ENCODE measurements at regions not wholly inside any gene's neighbourhood (a gene's known extent, or its start where the extent isn't known, plus 50 kb on each side); places are given as distances from the start of the nearest gene placed in this dataset.

DNA sequence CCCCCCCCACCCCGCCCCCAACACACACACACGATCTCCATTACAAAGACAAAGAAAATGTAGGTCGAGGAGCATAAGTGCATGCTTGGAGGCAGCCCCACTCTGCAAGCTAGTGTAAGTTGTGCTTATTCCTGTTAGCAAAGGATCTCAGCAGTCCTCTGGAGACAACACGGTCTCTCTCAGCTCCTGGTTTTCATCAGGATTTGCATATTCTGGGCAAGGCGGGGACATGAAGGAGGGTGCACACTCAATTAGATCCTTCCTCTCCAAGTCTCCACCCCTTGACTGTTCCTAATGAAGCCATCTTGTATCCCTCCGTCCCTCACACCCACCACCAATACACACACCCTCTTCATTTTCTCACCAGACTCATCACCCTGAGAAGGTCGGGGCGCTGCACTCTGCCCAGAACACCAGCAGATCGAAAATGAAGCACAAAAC, 63.8 kb downstream of the MRPL46 start:
- H3K36me3 ChIP-seq (ENCODE audit: control insufficient read depth in 3 of 3, insufficient read depth in 3 of 3, low read length in 3 of 3): no peaks in the 10 kb centered on the region
- H3K4me3 ChIP-seq (ENCODE audit: low read length in 3 of 3): no peak overlapping the region
- peaks cover 8 to 15% (median 9%) of the 10 kb centered on the region in 3 donors for H3K4me1 ChIP-seq (ENCODE audit: control insufficient read depth in 3 of 3, insufficient read depth in 3 of 3, low read length in 3 of 3)
- H3K27ac ChIP-seq (ENCODE audit: low read depth, low read length): no peak overlapping the region
- H3K9ac ChIP-seq (ENCODE audit: low read depth in 1 of 3, low read length in 3 of 3): no peak overlapping the region
- no peaks in the 10 kb centered on the region for H3K9me3 ChIP-seq (ENCODE audit: control insufficient read depth in 3 of 3, low read length in 3 of 3)
- H3K27me3 ChIP-seq (ENCODE audit: control insufficient read depth in 3 of 3, insufficient read depth in 3 of 3, low read length in 3 of 3): no peaks in the 10 kb centered on the region

DNA sequence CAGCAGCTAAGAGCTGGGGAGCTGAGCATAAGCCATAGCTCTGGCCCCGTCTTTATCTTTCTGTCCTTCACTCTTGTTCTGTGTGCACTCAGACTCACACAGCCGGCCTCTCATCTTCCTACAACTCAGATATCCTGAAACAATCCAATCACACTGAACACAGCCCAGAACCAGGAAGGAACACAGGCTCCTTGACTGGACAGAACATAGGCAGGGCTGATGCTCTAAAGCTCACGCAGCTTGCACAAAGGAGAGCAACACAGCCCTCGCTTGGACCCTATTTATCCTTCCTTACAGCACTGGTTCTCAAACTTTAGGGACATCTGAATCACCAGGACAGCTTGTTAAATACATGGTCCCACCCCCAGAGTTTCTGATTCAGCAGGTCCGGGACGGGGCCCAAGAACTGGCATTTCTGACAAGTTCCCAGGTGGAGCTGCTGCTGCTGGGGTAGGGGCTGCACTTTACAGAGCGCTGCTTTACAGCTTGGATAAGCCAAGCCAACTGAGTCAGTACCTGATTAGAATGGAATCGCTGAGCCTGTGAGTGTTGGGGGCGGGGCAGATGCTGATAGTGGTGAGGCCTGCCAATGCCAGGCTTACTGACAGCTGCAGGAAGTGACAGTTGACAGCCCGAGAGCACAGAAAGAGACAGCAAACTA, 65.1 kb downstream of the MRPL46 start:
- H3K4me3 ChIP-seq (ENCODE audit: low read length in 3 of 3): no peak overlapping the region
- H3K27ac ChIP-seq (ENCODE audit: low read depth, low read length): no peak overlapping the region
- H3K9ac ChIP-seq (ENCODE audit: low read depth in 1 of 3, low read length in 3 of 3): no peak overlapping the region
- H3K36me3 ChIP-seq (ENCODE audit: control insufficient read depth in 3 of 3, insufficient read depth in 3 of 3, low read length in 3 of 3): no peaks in the 10 kb centered on the region
- peaks cover 8 to 15% (median 9%) of the 10 kb centered on the region in 3 donors for H3K4me1 ChIP-seq (ENCODE audit: control insufficient read depth in 3 of 3, insufficient read depth in 3 of 3, low read length in 3 of 3)
- no peaks in the 10 kb centered on the region for H3K9me3 ChIP-seq (ENCODE audit: control insufficient read depth in 3 of 3, low read length in 3 of 3)
- no peaks in the 10 kb centered on the region for H3K27me3 ChIP-seq (ENCODE audit: control insufficient read depth in 3 of 3, insufficient read depth in 3 of 3, low read length in 3 of 3)

DNA sequence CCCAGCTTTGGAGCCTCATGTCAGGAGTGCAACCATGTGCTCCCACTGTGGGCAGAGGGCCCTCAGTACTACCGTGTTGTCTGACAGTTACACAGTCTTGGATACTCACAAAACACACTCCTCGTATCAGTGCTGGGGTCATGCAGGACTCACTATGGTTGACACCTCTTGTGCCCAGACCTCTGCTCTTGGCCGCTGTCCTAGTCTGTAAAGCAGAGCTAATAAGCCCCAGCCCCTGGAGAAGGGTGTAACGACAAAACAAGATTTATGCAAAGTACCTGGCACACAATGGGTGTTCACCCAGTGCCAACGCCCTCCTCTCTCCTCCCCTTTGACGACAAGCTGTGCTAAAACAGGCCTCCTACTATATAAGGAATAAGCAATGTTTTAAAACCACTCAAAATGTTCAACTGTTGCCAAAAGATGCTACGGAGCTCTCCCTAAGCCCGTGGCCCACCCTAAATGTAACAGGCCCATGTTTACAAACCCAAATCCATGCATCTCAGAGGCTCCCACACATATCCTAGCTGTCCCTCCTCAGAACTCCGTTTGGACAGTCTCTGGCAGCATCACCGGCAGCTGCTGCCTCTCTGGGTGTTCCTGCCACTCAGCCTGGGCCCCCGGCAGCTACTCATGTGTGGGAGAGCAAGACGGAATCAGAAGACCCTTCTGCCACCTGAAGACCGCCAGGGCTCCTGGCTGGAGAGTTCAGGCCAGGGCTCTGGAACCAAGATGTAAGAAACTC, 65.8 kb downstream of the MRPL46 start:
- Histone ChIP-seq H3K36me3 (ENCODE audit: control insufficient read depth in 3 of 3, insufficient read depth in 3 of 3, low read length in 3 of 3) (no peaks in the 10 kb centered on the region), H3K27me3 (ENCODE audit: control insufficient read depth in 3 of 3, insufficient read depth in 3 of 3, low read length in 3 of 3) (no peaks in the 10 kb centered on the region), H3K9ac (ENCODE audit: low read depth in 1 of 3, low read length in 3 of 3) (no peak overlapping the region), H3K9me3 (ENCODE audit: control insufficient read depth in 3 of 3, low read length in 3 of 3) (no peaks in the 10 kb centered on the region), H3K4me1 (ENCODE audit: control insufficient read depth in 3 of 3, insufficient read depth in 3 of 3, low read length in 3 of 3) (peaks cover 8 to 15% (median 9%) of the 10 kb centered on the region in 3 donors), H3K27ac (ENCODE audit: low read depth, low read length) (no peak overlapping the region), H3K4me3 (ENCODE audit: low read length in 3 of 3) (no peak overlapping the region)

DNA sequence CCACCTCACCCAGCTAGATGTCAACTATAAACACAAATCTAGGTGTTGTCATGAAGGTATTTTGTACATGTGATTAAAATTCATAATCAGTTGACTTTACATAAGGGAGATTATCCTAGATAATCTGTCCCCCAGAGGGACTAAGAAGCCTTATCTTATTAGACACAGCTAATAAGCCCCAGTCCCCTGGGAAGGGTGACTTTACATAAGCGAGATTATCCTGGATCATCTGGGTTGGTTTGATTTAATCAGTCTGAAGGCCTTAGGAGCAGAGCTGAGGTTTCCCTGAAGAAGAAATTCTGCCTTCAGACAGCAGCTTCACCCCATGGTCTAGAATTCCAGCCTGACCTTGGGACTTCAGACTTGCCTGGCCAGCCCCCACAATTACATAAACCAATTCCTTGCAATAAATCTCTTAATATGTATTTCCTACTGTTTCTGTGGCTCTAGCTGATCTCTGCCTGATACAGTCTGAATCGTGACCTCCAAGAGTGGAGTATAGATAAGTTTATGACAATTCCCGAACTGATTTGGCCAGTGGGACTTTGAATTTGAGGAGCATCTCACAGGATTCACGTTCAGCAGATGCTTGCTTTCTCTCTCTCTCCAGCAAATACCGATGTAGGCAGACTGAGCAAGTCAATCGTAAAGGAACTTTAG, 66.5 kb downstream of the MRPL46 start:
- Histone ChIP-seq H3K4me3 (ENCODE audit: low read length in 3 of 3) (no peak overlapping the region), H3K36me3 (ENCODE audit: control insufficient read depth in 3 of 3, insufficient read depth in 3 of 3, low read length in 3 of 3) (no peaks in the 10 kb centered on the region), H3K27me3 (ENCODE audit: control insufficient read depth in 3 of 3, insufficient read depth in 3 of 3, low read length in 3 of 3) (no peaks in the 10 kb centered on the region), H3K9ac (ENCODE audit: low read depth in 1 of 3, low read length in 3 of 3) (no peak overlapping the region), H3K9me3 (ENCODE audit: control insufficient read depth in 3 of 3, low read length in 3 of 3) (no peaks in the 10 kb centered on the region), H3K4me1 (ENCODE audit: control insufficient read depth in 3 of 3, insufficient read depth in 3 of 3, low read length in 3 of 3) (peaks cover 8 to 15% (median 9%) of the 10 kb centered on the region in 3 donors), H3K27ac (ENCODE audit: low read depth, low read length) (no peak overlapping the region)

- no peaks in the 10 kb centered on the region for H3K9me3 ChIP-seq (ENCODE audit: control insufficient read depth in 3 of 3, low read length in 3 of 3)
- H3K4me1 ChIP-seq (ENCODE audit: control insufficient read depth in 3 of 3, insufficient read depth in 3 of 3, low read length in 3 of 3): peaks cover 8 to 15% (median 9%) of the 10 kb centered on the region in 3 donors
- no peaks in the 10 kb centered on the region for H3K27me3 ChIP-seq (ENCODE audit: control insufficient read depth in 3 of 3, insufficient read depth in 3 of 3, low read length in 3 of 3)
- H3K27ac ChIP-seq (ENCODE audit: low read depth, low read length): no peak overlapping the region
- no peak overlapping the region for H3K9ac ChIP-seq (ENCODE audit: low read depth in 1 of 3, low read length in 3 of 3)
- no peak overlapping the region for H3K4me3 ChIP-seq (ENCODE audit: low read length in 3 of 3)
- no peaks in the 10 kb centered on the region for H3K36me3 ChIP-seq (ENCODE audit: control insufficient read depth in 3 of 3, insufficient read depth in 3 of 3, low read length in 3 of 3)
Measured at GRCh38 chr15:88400084-88400483, 67.1 kb downstream of the MRPL46 start.

- H3K27me3 ChIP-seq (ENCODE audit: control insufficient read depth in 3 of 3, insufficient read depth in 3 of 3, low read length in 3 of 3): no peaks in the 10 kb centered on the region
- no peaks in the 10 kb centered on the region for H3K9me3 ChIP-seq (ENCODE audit: control insufficient read depth in 3 of 3, low read length in 3 of 3)
- no peak overlapping the region for H3K4me3 ChIP-seq (ENCODE audit: low read length in 3 of 3)
- peaks cover 8 to 15% (median 9%) of the 10 kb centered on the region in 3 donors for H3K4me1 ChIP-seq (ENCODE audit: control insufficient read depth in 3 of 3, insufficient read depth in 3 of 3, low read length in 3 of 3)
- H3K9ac ChIP-seq (ENCODE audit: low read depth in 1 of 3, low read length in 3 of 3): no peak overlapping the region
- no peaks in the 10 kb centered on the region for H3K36me3 ChIP-seq (ENCODE audit: control insufficient read depth in 3 of 3, insufficient read depth in 3 of 3, low read length in 3 of 3)
- H3K27ac ChIP-seq (ENCODE audit: low read depth, low read length): no peak overlapping the region
Measured at GRCh38 chr15:88399021-88399685, 68.0 kb downstream of the MRPL46 start.

DNA sequence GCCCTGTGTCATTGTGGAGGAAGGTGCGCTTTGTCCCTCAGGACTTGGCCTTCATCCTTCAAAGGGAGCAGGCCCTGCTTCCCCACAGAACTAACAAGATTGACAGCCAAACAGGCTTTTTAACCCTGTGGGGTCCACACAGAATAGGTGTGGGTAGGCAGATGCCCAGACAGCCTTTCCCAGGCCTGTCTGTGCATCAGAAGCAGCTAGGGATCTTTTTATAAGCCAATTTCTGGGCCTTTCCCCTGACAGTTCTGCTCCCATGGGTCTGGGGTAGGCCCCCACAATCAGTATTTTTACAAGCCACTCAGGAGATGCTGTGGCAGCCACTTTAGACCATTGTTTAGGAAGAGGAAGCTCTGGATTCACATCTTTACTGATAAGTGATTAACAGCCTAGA, 69.2 kb downstream of the MRPL46 start:
- Histone ChIP-seq H3K9me3 (ENCODE audit: control insufficient read depth in 3 of 3, low read length in 3 of 3) (no peaks in the 10 kb centered on the region), H3K4me3 (ENCODE audit: low read length in 3 of 3) (no peak overlapping the region), H3K27ac (ENCODE audit: low read depth, low read length) (no peak overlapping the region), H3K27me3 (ENCODE audit: control insufficient read depth in 3 of 3, insufficient read depth in 3 of 3, low read length in 3 of 3) (no peaks in the 10 kb centered on the region), H3K4me1 (ENCODE audit: control insufficient read depth in 3 of 3, insufficient read depth in 3 of 3, low read length in 3 of 3) (peaks cover 8 to 15% (median 9%) of the 10 kb centered on the region in 3 donors), H3K36me3 (ENCODE audit: control insufficient read depth in 3 of 3, insufficient read depth in 3 of 3, low read length in 3 of 3) (no peaks in the 10 kb centered on the region), H3K9ac (ENCODE audit: low read depth in 1 of 3, low read length in 3 of 3) (no peak overlapping the region)

DNA sequence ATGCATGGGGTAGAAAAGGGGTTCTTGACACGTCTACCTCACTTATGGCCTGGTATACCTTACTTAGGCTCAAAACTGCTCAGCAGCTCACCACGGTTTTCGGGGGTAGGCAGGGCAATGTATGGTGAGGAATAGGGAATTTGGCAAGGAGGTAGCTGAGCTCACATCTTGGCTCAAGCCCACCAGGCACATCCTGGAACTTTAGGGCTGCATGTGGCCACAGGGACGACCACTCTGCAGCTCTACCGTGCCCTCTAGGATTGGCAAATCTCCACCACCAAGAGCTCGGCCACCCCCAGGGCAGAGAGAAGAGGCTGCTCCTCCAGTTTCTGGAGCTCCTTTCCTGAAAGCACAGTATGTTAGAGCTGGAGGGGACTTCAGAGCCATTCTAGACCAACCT, 69.7 kb downstream of the MRPL46 start:
- Histone ChIP-seq H3K27me3 (ENCODE audit: control insufficient read depth in 3 of 3, insufficient read depth in 3 of 3, low read length in 3 of 3) (no peaks in the 10 kb centered on the region), H3K9me3 (ENCODE audit: control insufficient read depth in 3 of 3, low read length in 3 of 3) (no peaks in the 10 kb centered on the region), H3K4me3 (ENCODE audit: low read length in 3 of 3) (no peak overlapping the region), H3K27ac (ENCODE audit: low read depth, low read length) (no peak overlapping the region), H3K4me1 (ENCODE audit: control insufficient read depth in 3 of 3, insufficient read depth in 3 of 3, low read length in 3 of 3) (peaks cover 7 to 13% (median 8%) of the 10 kb centered on the region in 3 donors), H3K36me3 (ENCODE audit: control insufficient read depth in 3 of 3, insufficient read depth in 3 of 3, low read length in 3 of 3) (no peaks in the 10 kb centered on the region), H3K9ac (ENCODE audit: low read depth in 1 of 3, low read length in 3 of 3) (no peak overlapping the region)

DNA sequence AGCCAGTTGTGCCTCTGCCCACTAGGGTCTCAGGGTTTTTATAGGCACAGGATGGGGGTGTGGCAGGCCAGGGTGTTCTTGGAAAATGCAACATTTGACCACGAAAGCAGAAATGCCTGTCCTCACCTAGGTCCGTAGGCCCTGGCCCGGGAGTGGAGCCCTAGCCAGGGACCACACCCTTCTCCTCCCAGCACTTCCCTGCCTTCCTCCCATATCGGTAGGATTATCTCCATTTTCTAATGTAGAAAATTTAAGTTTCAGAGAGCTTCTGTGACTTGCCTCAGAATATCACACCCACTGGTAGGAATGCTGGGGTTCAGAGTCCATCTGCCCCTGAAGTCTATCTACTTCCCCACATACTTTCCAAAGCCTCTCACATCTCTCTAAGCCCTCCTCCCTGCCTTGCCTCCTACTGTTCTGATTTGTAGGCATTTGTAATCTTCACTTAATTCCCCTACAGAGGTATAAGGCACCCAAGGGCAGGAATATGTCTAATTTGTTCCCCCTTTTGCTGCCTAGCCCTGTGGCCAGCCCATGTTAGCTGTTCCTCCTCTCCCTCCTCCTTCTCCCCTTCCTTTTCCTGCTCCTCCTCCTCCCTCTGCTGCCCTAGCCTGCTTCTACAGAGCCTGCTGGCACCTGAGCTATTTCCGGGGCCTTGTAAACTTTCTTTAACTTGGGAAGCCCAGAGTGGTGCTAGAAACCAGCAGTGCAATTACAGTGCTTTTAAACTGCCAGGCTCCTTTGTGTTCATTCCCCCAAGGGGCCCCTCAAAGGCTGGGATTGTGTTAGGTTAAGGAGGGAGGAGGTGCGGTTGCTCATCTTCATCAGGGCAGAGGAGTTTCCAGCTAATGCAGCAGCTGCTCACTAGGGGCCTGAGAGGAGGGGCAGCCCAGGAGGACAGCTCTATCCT, 71.1 kb downstream of the MRPL46 start:
- no peaks in the 10 kb centered on the region for H3K27me3 ChIP-seq (ENCODE audit: control insufficient read depth in 3 of 3, insufficient read depth in 3 of 3, low read length in 3 of 3)
- no peak overlapping the region for H3K27ac ChIP-seq (ENCODE audit: low read depth, low read length)
- no peaks in the 10 kb centered on the region for H3K36me3 ChIP-seq (ENCODE audit: control insufficient read depth in 3 of 3, insufficient read depth in 3 of 3, low read length in 3 of 3)
- H3K4me1 ChIP-seq (ENCODE audit: control insufficient read depth in 3 of 3, insufficient read depth in 3 of 3, low read length in 3 of 3): no peaks in the 10 kb centered on the region
- H3K9me3 ChIP-seq (ENCODE audit: control insufficient read depth in 3 of 3, low read length in 3 of 3): no peaks in the 10 kb centered on the region
- no peak overlapping the region for H3K4me3 ChIP-seq (ENCODE audit: low read length in 3 of 3)
- no peak overlapping the region for H3K9ac ChIP-seq (ENCODE audit: low read depth in 1 of 3, low read length in 3 of 3)

Measured in skeletal muscle tissue (tissue), 3 donors.